DMS114 treated with DMSO at 0.1 percent for 48 hours (cell line): ENCODE measurements at regions not wholly inside any gene's neighbourhood (a gene's known extent, or its start where the extent isn't known, plus 50 kb on each side); places are given as distances from the start of the nearest gene placed in this dataset.
"Not testable (repeated sequence)": the region's sequence is repeated elsewhere in the genome, so short reads cannot be mapped to it uniquely, and the experiment has no call there.

Source experiments
- DNase-seq: peaks from one replicate; lab custom pipeline; 2025; ENCODE audit not compliant: unreplicated experiment; lab: John Stamatoyannopoulos, UW

DNA sequence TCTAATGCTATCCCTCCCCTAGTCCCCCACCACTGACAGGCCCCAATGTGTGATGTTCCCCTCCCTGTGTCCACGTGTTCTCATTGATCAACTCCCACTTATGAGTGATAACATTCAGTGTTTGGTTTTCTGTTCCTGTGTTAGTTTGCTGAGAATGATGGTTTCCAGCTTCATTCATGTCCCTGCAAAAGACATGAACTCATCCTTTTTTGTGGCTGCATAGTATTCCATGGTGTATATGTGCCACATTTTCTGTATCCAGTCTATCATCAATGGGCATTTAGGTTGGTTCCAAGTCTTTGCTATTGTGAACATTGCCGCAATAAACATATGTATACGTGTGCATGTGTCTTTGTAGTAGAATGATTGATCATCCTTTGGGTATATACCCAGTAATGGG, 153.1 kb downstream of the OR13H1 start:
- DNase-seq, result not testable (repeated sequence)

DNA sequence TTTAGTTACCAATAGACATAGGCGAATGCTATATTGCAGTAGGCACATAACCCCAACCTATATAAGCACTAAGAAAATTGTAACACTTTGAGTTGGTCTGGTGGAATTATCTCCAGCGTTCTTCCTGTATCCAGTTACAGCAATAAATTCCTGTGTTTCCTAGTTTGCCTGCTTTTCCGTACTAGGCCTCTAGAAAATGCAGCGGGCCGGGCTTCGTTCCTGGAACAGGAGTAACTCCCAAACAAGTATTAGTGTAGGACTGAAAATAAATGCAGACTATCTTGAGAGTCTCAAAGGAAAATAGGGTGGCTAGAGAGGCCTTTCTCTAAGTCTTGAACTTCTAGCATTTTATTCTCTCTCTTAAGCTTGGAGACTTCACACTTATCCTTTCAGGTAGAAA, 159.8 kb downstream of the OR13H1 start:
- no peak for DNase-seq

DNA sequence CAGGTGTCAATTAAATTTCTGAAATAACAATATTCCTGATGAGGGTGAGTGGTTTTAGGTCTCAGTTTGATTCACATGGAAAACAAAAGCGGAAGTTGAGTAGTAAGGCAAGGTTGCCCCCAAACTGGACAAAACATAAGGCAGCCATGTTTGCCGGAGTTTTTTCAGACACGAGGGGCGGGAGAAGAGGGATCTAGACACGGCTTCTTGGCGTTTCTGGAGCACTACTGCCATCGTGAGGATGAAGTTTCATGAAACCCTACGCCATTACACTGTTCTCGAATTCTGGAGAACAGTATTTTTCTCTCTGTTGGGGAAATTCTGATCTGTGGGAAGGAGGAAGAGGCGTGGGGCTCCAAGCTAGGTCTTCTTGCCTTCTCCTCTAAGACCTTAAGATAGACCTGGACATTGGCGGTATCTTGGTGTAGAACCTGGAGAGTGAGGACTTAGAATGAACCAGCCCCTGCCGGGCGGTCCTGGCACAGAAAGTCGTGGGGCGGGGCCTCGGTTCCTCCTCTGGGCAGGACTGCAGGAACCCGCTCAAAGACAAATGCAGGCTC, 160.3 kb downstream of the OR13H1 start:
- DNase-seq, result peak; percentile 70

DNA sequence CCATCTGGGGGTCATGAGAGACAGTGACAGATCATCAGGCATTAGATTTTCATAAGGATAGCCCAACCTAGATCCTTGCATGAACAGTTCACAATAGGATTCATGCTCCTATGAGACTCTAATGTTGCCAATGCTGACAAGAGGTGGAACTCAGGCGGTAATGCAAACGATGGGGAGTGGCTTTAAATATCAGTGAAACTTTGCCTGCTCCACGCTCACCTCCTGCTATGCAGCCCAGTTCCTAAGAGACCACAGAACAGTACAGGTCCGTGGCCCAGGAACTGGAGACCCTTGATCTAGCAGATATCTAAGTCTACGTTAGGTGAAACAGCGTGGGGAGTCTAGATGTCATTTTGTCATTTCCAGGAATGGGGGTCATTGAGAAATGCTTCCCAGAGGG, 165.7 kb downstream of the OR13H1 start:
- DNase-seq, result no peak

DNA sequence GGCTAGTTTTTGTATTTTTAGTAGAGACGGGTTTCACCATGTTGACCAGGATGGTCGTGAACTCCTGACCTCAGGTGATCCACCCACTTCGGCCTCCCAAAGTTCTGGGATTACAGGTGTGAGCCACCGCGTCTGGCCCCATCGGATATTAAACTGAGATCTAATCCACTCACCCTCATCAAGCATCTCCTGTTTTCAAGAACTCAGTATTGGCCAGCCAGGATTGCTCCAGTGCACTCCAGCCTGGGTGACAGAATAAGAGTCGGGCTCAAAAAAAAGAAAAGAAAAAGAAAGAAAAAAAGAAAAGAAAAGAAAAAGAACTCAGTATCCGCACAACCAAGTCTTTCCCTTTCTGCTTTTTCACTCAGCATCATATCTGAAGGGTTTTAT, 167.6 kb downstream of the OR13H1 start:
- no peak for DNase-seq

DNA sequence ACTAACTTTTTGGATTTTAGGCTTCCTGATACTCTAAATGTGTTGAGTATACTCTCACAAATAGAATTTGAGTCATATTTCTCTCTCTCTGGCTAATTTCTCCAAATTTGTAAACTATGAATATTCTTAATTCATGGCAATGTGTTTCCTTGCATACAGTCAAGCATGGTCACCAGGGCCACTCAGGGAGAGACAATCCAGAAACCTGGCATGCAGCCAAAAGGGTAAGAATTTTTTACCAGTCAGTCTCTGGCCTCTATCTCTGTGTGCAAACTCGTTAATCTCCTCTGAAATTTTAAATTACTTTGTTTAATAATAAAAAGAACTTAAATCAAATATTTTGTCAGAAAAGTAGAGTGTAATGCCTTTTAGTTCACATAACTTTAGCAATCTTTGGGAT, 179.8 kb downstream of the OR13H1 start:
- no peak for DNase-seq

DNA sequence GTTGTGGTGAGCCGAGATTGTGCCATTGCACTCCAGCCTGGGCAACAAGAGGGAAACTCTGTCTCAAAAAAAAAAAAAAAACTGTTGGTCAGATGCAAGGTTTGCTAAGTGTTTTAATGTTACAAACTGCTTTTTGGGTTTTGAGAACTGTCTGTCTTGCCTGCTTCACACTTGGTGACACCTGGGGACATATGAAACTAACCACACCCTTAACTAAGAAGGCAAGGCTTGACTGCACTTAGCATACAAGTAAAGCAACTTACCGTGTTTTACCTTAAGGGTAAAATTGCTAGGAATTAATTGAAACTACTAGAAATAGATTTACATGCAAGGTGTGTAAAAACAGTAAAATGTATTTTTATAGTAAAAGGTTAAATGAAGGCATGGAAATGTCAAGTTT, 180.4 kb downstream of the OR13H1 start:
- no peak for DNase-seq

DNA sequence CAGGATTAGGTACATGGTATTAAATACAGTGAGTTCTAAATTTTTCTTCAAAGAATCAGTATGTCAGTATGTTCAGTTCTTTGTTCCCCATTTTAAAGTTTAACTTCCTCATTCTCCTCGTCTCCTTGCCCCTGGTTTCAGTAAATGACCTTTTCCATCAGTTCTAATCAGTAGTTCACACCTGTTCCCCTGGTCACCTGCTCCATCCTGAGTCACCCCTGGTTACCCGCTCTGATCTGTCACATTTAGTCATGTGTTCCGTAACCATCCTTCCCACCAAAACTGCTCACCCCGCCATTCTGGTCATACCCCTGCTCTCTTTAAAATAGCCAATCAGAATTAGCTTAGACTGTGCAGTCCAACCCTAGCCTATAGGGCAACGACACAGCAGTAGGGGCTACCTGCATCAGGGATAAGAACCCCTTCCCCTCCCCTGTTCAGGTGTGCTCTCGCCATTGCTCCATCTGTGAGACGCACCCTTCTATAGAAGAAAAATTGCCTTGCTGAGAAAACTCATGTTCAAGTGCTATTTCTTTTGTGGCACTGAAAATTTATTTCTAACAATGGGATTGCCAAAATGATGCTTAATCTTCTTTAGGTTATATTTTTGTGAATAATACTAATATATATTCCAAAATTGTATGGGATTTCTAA, 181.3 kb downstream of the OR13H1 start:
- no peak for DNase-seq

DNA sequence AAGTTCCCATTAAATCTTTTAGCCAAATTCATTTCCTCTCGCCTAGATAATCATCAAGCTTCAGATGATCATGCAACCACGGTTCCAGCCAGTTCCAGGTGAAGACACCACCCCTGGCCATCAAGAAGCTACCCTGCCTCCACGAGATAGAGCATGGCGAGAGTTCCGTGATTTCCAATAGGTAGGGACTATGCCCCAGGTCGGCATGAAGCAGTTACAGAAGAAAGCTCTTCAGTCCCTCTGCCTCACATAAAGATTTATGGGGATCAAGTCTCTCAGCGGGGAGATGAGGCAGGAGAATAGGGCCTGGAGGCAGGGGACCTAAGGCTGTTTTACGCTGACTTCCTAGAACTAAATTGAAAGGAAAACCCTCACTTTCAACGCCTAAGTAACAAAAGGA, 183.9 kb downstream of the OR13H1 start:
- DNase-seq, result no peak

DNA sequence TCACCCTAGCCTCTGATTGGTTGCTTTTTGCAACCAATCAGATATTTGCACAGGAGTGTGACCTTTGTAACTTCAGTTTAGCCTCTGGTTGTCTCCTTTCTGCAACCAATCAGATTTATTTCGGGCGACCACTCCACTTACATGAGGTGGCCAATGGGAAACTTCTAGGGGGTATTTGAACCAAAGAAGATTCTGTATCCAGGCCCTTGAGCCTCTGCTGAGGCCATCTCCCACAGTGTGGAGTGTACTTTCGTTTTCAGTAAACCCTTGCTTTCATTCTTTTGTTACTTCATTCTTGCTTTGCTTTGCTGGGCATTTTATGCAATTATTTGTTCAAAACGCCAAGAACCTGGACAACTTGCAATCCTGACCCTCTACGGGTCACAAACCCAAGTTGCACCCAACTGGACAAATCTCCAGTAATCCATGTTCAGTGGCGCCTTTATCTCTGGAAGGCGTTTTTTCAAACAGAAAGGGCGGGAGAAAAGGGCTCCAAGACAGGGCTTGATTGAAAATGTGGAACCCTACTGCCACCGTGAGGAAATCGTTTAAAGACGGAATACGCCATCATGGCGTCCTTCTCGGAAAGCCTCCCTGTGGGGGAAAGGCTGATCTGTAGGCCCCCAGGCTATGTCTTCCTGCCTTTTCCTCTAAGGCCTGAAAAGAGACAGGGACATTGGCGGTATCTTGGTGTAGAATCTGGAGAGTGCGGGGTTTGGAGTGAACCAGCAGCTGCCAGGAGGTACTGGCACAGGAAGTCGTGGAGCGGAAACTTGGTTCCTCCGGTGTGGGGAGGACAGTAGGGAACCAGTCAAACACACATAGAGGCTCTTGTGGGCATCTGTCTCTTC, 184.6 kb downstream of the OR13H1 start:
- peak; percentile 71 for DNase-seq

DNA sequence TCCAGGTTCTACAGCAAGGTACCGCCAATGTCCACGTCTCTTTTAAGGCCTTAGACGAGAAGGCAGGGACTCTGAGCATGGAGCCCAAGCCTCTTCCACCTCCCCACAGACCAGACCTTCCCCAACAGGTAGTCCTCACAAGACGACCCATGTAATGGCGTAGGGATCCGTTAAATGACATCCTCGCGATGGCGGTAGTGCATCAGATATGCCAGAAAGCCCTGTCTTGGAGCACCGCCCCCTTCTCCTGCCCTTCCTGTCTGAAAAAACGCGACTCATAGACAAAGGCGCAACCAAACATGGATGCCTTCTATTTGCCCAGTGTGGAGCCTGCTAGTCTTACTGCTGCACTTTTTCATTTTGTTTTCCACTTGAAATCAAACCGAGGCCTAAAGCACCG, 185.4 kb downstream of the OR13H1 start:
- peak; percentile 76 for DNase-seq

DNA sequence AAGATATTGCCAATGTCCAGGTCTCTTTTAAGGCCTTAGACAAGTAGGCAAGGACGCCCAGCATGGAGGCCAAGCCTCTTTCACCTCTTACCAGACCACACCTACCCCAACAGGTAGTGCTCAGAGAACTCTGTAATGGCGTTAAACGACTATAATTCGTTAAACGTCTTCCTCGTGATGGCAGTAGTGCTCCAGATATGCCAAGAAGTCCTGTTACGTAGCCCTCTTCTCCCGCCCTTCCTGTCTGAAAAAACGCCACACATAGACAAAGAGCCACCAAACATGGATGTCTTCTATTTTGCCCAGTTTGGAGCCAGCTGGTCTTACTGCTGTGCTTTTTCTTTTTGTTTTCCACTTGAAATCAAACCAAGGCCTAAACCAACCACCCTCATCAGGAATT, 190.7 kb downstream of the OR13H1 start:
- peak; percentile 69 for DNase-seq

DNA sequence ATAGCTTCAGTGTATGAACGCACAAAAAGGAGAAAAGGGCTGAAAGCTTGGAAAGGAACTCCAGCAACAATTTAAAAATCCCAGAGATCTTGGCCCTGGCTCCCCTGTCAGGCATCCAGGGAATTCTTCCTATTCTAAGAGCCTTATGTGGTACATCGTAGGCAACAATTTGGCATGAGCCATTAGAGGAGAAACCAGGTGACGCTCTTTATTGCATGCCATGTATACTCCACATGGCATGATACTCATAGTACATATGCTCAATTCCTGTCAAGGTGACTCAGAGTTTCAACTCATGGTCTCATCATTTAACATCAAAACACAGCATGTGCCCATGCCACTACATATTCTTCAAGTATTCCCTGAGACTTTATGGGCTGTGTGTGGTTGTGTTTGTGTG, 191.3 kb downstream of the OR13H1 start:
- DNase-seq, result no peak

DNA sequence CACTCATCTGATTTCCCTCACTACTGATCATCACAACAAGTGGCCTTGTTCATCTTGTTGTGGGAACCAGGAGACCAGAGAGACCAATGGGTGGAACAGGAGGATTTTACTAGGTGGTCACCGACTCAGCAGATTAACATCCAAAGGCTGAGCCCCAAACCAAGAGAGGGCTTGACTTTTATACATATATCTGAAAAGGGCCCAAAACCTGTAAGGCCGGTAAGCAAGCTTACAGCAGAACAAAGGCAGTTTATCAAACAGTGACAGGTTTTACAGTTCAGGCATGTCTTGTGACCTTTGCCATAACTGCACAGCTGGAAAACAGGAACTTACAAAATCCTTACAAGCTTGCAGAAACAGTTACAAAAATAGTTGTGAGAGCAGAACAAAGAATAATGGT, 195.9 kb downstream of the OR13H1 start:
- no peak for DNase-seq

DNA sequence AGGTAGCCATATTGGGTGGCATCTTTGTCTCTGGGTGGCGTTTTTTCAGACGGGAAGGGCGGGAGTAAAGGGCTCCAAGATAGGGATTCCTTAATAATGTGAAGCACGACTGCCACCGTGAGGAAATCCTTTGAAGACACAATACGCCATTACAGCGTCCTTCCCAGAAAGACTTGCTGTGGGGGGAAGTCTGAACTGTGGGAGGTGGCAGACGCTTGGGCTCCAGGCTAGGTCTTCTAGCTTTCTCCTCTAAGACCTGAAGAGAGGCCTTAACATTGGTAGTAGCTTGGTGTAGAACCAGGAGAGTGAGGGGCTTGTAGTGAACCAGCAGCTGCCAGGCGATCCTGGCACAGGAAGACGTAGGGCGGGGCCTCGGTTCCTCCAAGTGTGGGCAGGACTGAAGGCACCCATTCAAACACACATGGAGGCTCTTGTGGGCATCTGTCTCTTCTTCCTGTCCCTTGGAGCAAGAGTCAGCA, 197.3 kb downstream of the OR13H1 start:
- no peak for DNase-seq

DNA sequence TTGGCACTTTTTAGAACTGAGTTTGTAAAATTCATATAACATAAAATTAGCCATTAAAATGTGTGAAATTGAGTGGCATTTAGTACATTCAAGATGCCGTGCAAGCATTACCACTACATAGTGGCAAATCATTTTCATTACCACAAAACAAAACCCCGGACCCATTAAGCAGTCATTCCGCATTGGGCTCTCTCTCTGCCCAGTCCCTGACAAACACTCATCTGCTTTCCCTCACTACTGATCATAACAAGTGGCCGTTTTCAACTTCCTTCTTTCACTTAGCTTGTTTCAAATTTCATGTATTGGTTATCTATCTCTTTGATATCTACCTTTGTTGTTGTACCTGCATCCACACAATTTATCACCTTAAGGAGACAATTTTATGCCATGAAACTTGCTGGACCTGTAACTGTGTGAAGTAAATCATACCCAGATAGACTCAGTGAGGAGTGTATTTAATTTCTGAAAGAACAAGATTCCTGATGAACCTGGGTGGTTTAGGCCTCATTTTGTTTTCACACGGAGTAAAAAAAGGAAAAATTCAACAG, 202.1 kb downstream of the OR13H1 start:
- peak; percentile 20 for DNase-seq

DNA sequence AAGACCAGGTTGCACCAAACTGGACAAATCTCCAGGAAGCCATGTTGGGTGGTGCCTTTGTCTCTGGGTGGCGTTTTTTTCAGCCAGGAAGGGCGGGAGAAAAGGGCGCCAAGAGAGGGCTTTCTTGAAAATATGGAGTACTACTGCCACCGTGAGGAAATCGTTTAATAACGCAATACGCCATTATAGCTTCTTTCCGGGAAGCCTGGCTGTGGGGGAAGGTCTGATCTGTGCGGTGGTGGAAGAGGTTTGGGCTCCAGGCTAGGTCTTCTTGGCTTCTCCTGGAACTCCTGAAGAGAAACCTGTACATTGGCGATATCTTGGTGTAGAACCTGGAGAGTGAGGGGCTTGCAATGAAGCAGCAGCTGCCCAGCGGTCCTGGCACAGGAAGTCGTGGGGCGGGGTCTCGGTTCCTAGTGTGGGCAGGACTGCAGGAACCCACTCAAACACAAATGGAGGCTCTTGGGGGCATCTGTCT, 202.7 kb downstream of the OR13H1 start:
- DNase-seq, result peak; percentile 54

DNA sequence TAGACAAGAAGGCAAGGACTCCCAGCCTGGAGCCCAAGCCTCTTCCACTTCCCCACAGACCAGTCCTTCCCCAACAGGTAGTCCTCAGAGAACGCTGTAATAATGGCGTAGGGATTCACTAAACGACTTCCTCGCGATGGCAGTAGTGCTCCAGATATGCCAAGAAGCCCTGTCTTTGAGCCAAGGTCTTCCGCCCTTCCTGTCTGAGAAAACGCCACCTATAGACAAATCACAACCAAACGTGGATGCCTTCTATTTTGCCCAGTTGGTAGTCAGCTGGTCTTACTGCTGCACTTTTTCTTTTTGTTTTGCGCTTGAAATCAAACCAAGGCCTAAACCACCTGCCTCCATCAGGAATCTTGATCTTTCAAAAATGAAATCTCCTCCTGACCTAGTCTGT, 203.3 kb downstream of the OR13H1 start:
- DNase-seq, result peak; percentile 61

DNA sequence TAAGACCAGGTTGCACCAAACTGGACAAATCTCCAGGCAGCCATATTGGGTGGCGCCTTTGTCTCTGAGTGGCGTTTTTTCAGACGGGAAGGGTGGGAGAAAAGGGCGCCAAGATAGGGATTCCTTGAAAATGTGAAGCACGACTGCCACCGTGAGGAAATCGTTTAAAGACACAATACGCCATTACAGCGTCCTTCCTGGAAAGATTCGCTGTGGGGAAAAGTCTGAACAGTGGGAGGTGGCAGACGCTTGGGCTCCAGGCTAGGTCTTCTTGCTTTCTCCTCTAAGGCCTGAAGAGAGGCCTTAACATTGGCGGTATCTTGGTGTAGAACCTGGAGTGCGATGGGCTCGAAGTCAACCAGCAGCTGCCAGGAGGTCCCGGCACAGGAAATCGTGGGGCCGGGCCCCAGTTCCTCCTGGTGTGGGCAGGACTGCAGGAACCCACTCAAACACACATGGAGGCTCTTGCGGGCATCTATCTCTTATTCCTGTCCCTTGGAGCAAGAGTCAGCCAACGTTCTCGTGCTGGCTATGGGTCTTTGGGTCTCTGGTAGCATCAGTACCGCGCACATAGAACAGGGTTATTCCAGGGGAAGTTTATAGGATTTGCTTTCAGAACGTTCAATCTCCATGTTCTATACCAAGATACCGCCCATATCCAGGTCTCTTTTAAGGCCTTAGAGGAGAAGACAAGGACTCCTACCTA, 208.8 kb downstream of the OR13H1 start:
- DNase-seq, result peak; percentile 69

DNA sequence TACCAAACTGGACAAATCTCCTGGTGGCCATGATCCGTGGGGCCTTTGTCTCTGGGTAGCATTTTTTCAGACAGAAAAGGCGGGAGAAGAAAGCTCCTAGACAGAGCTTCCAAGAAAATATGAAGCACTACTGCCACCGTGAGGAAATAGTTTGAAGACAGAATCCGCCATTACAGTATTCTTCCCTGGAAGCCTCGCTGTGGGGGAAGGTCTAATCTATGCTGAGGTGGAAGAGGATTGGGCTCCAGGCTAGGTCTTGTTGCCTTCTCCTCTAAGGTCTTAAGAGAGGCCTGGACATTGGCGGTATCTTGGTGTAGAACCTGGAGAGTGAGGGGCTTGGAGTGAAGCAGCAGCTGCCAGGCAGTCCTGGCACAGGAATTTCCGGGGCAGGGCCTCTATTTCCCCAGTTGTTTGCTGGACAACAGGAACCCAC, 218.9 kb downstream of the OR13H1 start:
- peak; percentile 61 for DNase-seq

DNA sequence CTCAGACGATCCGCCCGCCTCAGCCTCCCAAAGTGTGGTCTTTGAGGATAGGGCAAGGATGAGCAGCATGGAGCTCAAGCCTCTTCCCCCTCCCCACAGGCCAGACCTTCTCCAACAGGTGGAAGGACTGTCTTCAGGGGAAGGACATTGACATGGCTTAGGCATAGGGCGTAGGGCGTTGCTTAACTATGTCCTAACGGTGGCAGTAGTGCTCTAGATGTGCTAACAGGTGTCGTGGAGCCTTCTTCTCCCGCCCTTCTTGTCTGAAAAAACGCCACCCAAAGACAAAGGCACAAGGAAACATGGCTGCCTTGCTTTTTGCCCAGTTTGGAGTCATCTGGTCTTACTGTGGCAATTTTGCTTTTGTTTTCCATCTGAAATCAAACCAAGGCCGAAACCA, 219.8 kb downstream of the OR13H1 start:
- peak; percentile 55 for DNase-seq
